ENCODE measurements at regions not wholly inside any gene's neighbourhood (a gene's known extent, or its start where the extent isn't known, plus 50 kb on each side); places are given as distances from the start of the nearest gene placed in this dataset.

DNA sequence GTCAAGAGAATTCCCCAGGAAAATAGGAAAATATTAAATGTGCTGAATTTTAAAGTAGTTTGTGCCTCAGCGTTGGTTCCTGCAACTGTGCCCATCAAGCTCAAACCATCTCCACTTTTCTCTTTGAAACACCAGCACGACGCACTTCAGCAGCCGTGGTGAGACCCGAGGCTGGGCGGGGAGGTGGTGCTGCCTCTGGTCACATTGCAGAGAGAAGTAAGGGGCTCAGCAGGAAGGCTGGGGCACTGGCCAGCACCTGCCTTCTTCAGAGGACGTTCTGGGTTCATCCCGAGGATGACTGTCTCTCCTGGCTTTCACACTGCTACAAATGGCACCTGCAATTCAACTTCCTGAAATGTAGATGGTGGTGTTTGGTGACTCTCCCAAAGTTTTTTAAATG is 323.7 kb upstream of the SALL3 start:
- Histone ChIP-seq H3K36me3 (no peaks in the 10 kb centered on the region), H3K9me3 (peaks cover 0 to 11% (median 4%) of the 10 kb centered on the region in 12 donors), H3K27me3 (peaks cover 0 to 20% (median 0%) of the 10 kb centered on the region in 9 donors), H3K27ac (no peak overlapping the region), H3K4me1 (no peaks in the 10 kb centered on the region), H3K4me3 (no peak overlapping the region)
- 89 to 96% (median 92%) methylated on average over 8 of the region's 8 CpGs for WGBS, 4 donors
- TF ChIP-seq, protein P1, sequence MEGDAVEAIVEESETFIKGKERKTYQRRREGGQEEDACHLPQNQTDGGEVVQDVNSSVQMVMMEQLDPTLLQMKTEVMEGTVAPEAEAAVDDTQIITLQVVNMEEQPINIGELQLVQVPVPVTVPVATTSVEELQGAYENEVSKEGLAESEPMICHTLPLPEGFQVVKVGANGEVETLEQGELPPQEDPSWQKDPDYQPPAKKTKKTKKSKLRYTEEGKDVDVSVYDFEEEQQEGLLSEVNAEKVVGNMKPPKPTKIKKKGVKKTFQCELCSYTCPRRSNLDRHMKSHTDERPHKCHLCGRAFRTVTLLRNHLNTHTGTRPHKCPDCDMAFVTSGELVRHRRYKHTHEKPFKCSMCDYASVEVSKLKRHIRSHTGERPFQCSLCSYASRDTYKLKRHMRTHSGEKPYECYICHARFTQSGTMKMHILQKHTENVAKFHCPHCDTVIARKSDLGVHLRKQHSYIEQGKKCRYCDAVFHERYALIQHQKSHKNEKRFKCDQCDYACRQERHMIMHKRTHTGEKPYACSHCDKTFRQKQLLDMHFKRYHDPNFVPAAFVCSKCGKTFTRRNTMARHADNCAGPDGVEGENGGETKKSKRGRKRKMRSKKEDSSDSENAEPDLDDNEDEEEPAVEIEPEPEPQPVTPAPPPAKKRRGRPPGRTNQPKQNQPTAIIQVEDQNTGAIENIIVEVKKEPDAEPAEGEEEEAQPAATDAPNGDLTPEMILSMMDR (IDR thresholded peaks at IDR 0.05), result no peak
- no peak for TF ChIP-seq POLR2A (IDR thresholded peaks at IDR 0.05)
- DNase-seq (no peak), ATAC-seq (no peak)
- intact Hi-C loops (cut with DNase I), result loop anchor here in 1 of 10 donors (5.0 kb wide), 1 partner anchor 591 kb away; no protein-coding TSS in a partner anchor

GRCh38 chr18:78656346-78656925 is 323.2 kb upstream of the SALL3 start:
- no peaks in the 10 kb centered on the region for H3K36me3 ChIP-seq
- TF ChIP-seq, protein P1 (IDR thresholded peaks at IDR 0.05), result no peak
- TF ChIP-seq POLR2A (IDR thresholded peaks at IDR 0.05), result no peak
- no peaks in the 10 kb centered on the region for H3K4me1 ChIP-seq
- H3K9me3 ChIP-seq, result peaks cover 0 to 11% (median 4%) of the 10 kb centered on the region in 12 donors
- H3K27ac ChIP-seq, result no peak overlapping the region
- DNase-seq (no peak), ATAC-seq (no peak)
- no peak overlapping the region for H3K4me3 ChIP-seq
- WGBS, 4 donors, result 87 to 93% (median 90%) methylated on average over 15 to 21 of the region's 21 CpGs
- H3K27me3 ChIP-seq, result peaks cover 0 to 20% (median 0%) of the 10 kb centered on the region in 9 donors
- intact Hi-C loops (cut with DNase I), result loop anchor here in 1 of 10 donors (5.0 kb wide), 1 partner anchor 591 kb away; no protein-coding TSS in a partner anchor

GRCh38 chr18:78658531-78658930 is 321.1 kb upstream of the SALL3 start:
- Histone ChIP-seq H3K9me3 (no peaks in the 10 kb centered on the region), H3K36me3 (no peaks in the 10 kb centered on the region), H3K27ac (no peak overlapping the region), H3K27me3 (peaks cover 0 to 20% (median 0%) of the 10 kb centered on the region in 9 donors), H3K4me1 (no peaks in the 10 kb centered on the region), H3K4me3 (no peak overlapping the region)
- ATAC-seq, result no peak
- 65 to 79% (median 70%) methylated on average over 6 to 8 of the region's 8 CpGs for WGBS, 4 donors
- DNase-seq, result no peak
- TF ChIP-seq, protein P1 (IDR thresholded peaks at IDR 0.05), result no peak
- no peak for TF ChIP-seq POLR2A (IDR thresholded peaks at IDR 0.05)
- intact Hi-C loops (cut with DNase I), result loop anchor here in 1 of 10 donors (5.0 kb wide), 1 partner anchor 589 kb away; no protein-coding TSS in a partner anchor

- Histone ChIP-seq H3K27me3 (peaks cover 0 to 20% (median 0%) of the 10 kb centered on the region in 9 donors), H3K4me1 (no peaks in the 10 kb centered on the region), H3K4me3 (no peak overlapping the region), H3K36me3 (no peaks in the 10 kb centered on the region), H3K27ac (no peak overlapping the region), H3K9me3 (no peaks in the 10 kb centered on the region)
- intact Hi-C loops (cut with DNase I), result loop anchor here in 1 of 10 donors (5.0 kb wide), 1 partner anchor 588 kb away; no protein-coding TSS in a partner anchor
- DNase-seq (no peak), ATAC-seq (peak in 1 of 4 donors; percentile 14)
- 84 to 87% (median 85%) methylated on average over 13 to 14 of the region's 14 CpGs for WGBS, 4 donors
- TF ChIP-seq POLR2A (IDR thresholded peaks at IDR 0.05), result no peak
- TF ChIP-seq, protein P1 (IDR thresholded peaks at IDR 0.05), result no peak
These were observed 320.6 kb upstream of the SALL3 start for GRCh38 chr18:78659057-78659456.

Measured in heart left ventricle (tissue), 16 donors.